ENCODE measurements at regions not wholly inside any gene's neighbourhood (a gene's known extent, or its start where the extent isn't known, plus 50 kb on each side); places are given as distances from the start of the nearest gene placed in this dataset.

- no peak for TF ChIP-seq REST (IDR thresholded peaks at IDR 0.05; ENCODE audit: unreplicated experiment)
- TF ChIP-seq ZNF114 (CRISPR knock-in tag; IDR thresholded peaks at IDR 0.05): no peak
- TF ChIP-seq ETS1 (IDR thresholded peaks at IDR 0.05): no peak
- no peak for TF ChIP-seq POLR2AphosphoS5 (IDR thresholded peaks at IDR 0.05; ENCODE audit: low read depth)
- no peak for TF ChIP-seq EZH2 (IDR thresholded peaks at IDR 0.05; ENCODE audit: low read depth, unreplicated experiment)
- no peak for TF ChIP-seq ZNF331 (CRISPR knock-in tag; IDR thresholded peaks at IDR 0.05; ENCODE audit: low read depth)
- TF ChIP-seq CREB1 (CRISPR knock-in tag; IDR thresholded peaks at IDR 0.05; ENCODE audit: low read depth): no peak
These were observed 62.3 kb upstream of the CLMP start (continued) for GRCh38 chr11:123257370-123257769.

GRCh38 chr11:123255909-123256308 is 60.9 kb upstream of the CLMP start:
- Histone ChIP-seq H3K4me3 (no peak overlapping the region), H3K9me2 (ENCODE audit: insufficient read depth) (no peaks in the 10 kb centered on the region), H3K27ac (ENCODE audit: low read depth) (no peak overlapping the region), H3K4me1 (ENCODE audit: insufficient read depth) (peaks cover 5% of the 10 kb centered on the region; the same call in 1 of the 2 replicates), H2AFZ (no peak overlapping the region), H3K27me3 (ENCODE audit: insufficient read depth) (peaks cover 4% of the 10 kb centered on the region; the same call in 1 of the 2 replicates), H3F3A (replicated peaks; ENCODE audit: low read depth) (no peaks in the 10 kb centered on the region), H3K36me3 (ENCODE audit: insufficient read depth) (no peaks in the 10 kb centered on the region; the same call in 1 of the 2 replicates), H3K79me2 (replicated peaks; ENCODE audit: insufficient read depth) (no peaks in the 10 kb centered on the region), H4K20me1 (replicated peaks; ENCODE audit: insufficient read depth) (no peaks in the 10 kb centered on the region), H3K4me2 (no peak overlapping the region)
- ATAC-seq: peak; percentile 68
- Mint-ChIP-seq H3K4me1 (peaks cover 7% of the 10 kb centered on the region; the same call in 2 of the 3 replicates), H3K27me3 (ENCODE audit: insufficient read depth, low read depth, poor library complexity) (peaks cover 9% of the 10 kb centered on the region), H3K36me3 (ENCODE audit: low read depth) (peaks cover 22% of the 10 kb centered on the region), H3K27ac (no peak overlapping the region), H3K9me3 (peaks cover 37% of the 10 kb centered on the region), H3K4me3 (no peak overlapping the region)
- peak; percentile 68 for DNase-seq (ENCODE audit: low spot score)
- no peak for TF ChIP-seq EZH2phosphoT487 (IDR thresholded peaks at IDR 0.05; ENCODE audit: unreplicated experiment)
- no peak for TF ChIP-seq EZH2 (IDR thresholded peaks at IDR 0.05; ENCODE audit: low read depth, unreplicated experiment)
- no peak for TF ChIP-seq NANOG (IDR thresholded peaks at IDR 0.05; ENCODE audit: borderline replicate concordance)
- no peak for TF ChIP-seq CREB1 (CRISPR knock-in tag; IDR thresholded peaks at IDR 0.05; ENCODE audit: low read depth)
- TF ChIP-seq JUNB (IDR thresholded peaks at IDR 0.05; ENCODE audit: unreplicated experiment): no peak
- TF ChIP-seq ZNF114 (CRISPR knock-in tag; IDR thresholded peaks at IDR 0.05): no peak
- TF ChIP-seq ZNF331 (CRISPR knock-in tag; IDR thresholded peaks at IDR 0.05; ENCODE audit: low read depth): no peak
- TF ChIP-seq ETS1 (IDR thresholded peaks at IDR 0.05): no peak
- no peak for TF ChIP-seq ZNF462 (CRISPR knock-in tag; IDR thresholded peaks at IDR 0.05)
- TF ChIP-seq STAT1 (IDR thresholded peaks at IDR 0.05; ENCODE audit: unreplicated experiment): no peak
